Stimulated activated CD8-positive, alpha-beta memory T cell treated with anti-CD3 and anti-CD28 coated beads, Interleukin-12 subunit alpha, Interleukin-12 subunit beta, amount 100 ng/mL, for 24 hours (primary cell): ENCODE measurements at regions not wholly inside any gene's neighbourhood (a gene's known extent, or its start where the extent isn't known, plus 50 kb on each side); places are given as distances from the start of the nearest gene placed in this dataset.
"Not testable (repeated sequence)": the region's sequence is repeated elsewhere in the genome, so short reads cannot be mapped to it uniquely, and the experiment has no call there.

Experiments
- DNase-seq: peaks from one replicate; pipeline ENCODE4 v3.0.0-alpha.2; 2020; ENCODE audit errors: extremely low read depth

- no peak for DNase-seq
Measured at GRCh38 chr18:8882632-8883408, 177.5 kb downstream of the MTCL1 start.

- no peak for DNase-seq
Measured at GRCh38 chr18:8883409-8883668, 178.0 kb downstream of the MTCL1 start.

- DNase-seq: not testable (repeated sequence)
Measured at GRCh38 chr18:8887877-8888276, 182.5 kb downstream of the MTCL1 start.

- no peak for DNase-seq
Measured at GRCh38 chr18:8889489-8889888, 184.1 kb downstream of the MTCL1 start.

- DNase-seq: not testable (repeated sequence)
Measured at GRCh38 chr18:8890503-8890902, 185.1 kb downstream of the MTCL1 start.

GRCh38 chr18:8890957-8891464 lies 185.7 kb downstream of the MTCL1 start:
- no peak for DNase-seq

GRCh38 chr18:8893221-8893620 lies 187.9 kb downstream of the MTCL1 start:
- no peak for DNase-seq

- DNase-seq: no peak
Measured at GRCh38 chr18:8893628-8894231, 188.4 kb downstream of the MTCL1 start.

- no peak for DNase-seq
Measured at GRCh38 chr18:8894823-8895222, 189.5 kb downstream of the MTCL1 start.

- DNase-seq: no peak
Measured at GRCh38 chr18:8895341-8895740, 190.0 kb downstream of the MTCL1 start.

GRCh38 chr18:8895987-8896619 lies 190.7 kb downstream of the MTCL1 start:
- DNase-seq: no peak

GRCh38 chr18:8899000-8899399 lies 193.6 kb downstream of the MTCL1 start:
- no peak for DNase-seq

- no peak for DNase-seq
Measured at GRCh38 chr18:8900552-8900951, 195.2 kb downstream of the MTCL1 start.

GRCh38 chr18:8901019-8901418 lies 195.7 kb downstream of the MTCL1 start:
- DNase-seq: no peak

- no peak for DNase-seq
Measured at GRCh38 chr18:8904316-8904715, 198.2 kb upstream of the NDUFV2 start.

GRCh38 chr18:8908792-8909510 lies 193.5 kb upstream of the NDUFV2 start:
- DNase-seq: no peak

GRCh38 chr18:8910186-8910822 lies 192.2 kb upstream of the NDUFV2 start:
- DNase-seq: no peak

- DNase-seq: no peak
Measured at GRCh38 chr18:8910843-8911242, 191.7 kb upstream of the NDUFV2 start.

- DNase-seq: no peak
Measured at GRCh38 chr18:8911408-8912340, 190.8 kb upstream of the NDUFV2 start.

GRCh38 chr18:8912348-8913326 lies 189.9 kb upstream of the NDUFV2 start:
- DNase-seq: no peak
